Putamen (tissue), 1 donor: ENCODE measurements at regions not wholly inside any gene's neighbourhood (a gene's known extent, or its start where the extent isn't known, plus 50 kb on each side); places are given as distances from the start of the nearest gene placed in this dataset.
"Not testable (repeated sequence)": the region's sequence is repeated elsewhere in the genome, so short reads cannot be mapped to it uniquely, and the experiment has no call there.

Experiments used
- DNase-seq: peaks from one replicate; pipeline ENCODE4 v3.0.0-alpha.2; 2016; ENCODE audit warnings: low spot score

DNA sequence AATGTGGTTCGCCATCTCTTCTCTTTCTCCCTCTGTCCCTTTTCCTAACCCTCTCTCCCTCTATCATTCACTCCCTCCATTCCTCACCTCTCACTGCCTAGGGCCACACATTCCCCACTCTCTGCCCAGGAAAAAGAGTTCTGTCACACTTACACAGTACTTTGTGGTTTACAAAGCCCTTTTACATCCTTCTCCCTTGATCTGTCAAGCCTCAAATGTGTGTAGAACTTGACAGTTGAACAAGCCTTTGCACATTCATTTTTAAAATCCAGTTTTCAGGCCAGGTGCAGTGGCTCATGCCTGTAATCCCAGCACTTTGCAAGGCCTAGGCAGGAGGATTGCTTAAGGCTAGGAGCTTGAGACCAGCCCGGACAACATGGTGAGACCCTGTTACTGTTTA, 156.3 kb downstream of the VSIG4 start:
- DNase-seq: no peak

- DNase-seq: no peak
Observed at GRCh38 chrX:65879977-65880799, 159.7 kb downstream of the VSIG4 start.

DNA sequence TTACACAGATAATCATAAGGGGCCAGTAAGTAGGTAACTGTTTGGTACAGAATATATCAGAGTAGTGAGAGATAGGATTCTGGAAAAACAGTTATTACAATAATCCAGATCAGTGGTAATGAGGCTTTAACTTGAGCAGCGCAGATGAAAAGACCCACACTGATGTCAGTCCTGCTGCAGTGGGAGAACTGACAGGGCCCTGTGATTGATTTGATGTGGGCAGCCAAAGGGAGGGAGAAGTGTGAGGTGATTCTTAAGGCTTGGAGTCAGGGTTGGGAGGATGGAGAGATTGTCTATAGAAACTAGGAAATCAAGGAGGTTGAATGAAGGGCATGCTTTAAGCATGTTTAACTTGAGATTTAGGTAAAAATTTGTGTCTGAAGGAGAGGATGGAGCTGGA, 161.4 kb downstream of the VSIG4 start:
- DNase-seq: no peak

- no peak for DNase-seq
Observed at GRCh38 chrX:65877953-65878352, 161.9 kb downstream of the VSIG4 start.

- DNase-seq: not testable (repeated sequence)
Observed at GRCh38 chrX:65875614-65876013, 164.3 kb downstream of the VSIG4 start.

DNA sequence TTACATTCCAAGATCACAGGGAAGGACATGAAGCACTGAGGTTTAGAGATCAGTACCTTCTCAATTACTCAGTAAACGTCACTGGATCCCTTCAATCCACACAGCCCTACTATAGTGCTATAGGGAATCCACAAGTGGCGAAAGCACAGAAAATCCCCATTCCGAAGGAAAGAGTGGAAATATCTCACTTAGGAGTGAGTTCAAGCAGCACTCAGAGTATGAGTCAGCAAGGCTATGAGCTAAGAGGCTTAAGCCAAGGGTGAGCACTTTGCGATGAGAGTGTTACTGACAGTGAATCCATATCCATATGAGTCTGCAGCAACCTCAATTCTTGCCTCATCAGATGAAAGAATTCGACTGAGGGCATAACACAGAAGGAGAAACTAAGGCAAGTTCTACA, 165.1 kb downstream of the VSIG4 start:
- no peak for DNase-seq

DNA sequence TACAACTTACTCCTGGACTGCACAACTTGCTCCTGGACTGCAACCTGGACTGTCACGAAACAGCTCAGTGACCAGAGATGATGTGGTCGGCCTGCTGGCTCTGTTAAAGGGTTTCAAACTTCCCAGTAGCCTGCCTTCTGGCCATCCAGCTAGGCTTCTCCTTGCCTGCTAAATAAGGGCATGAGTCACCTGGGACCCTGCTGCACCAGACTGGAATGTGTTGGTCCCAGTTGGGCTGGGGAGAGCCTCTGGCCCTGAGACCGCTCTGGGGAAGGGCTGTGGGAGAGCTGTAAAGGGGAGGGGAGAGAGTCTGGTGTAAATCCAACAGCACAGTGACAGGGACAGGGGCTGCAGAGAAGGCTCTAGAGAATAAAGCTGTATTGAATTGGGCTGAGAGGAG, 165.8 kb downstream of the VSIG4 start:
- no peak for DNase-seq

GRCh38 chrX:65873385-65873784, 166.5 kb downstream of the VSIG4 start:
- no peak for DNase-seq

DNA sequence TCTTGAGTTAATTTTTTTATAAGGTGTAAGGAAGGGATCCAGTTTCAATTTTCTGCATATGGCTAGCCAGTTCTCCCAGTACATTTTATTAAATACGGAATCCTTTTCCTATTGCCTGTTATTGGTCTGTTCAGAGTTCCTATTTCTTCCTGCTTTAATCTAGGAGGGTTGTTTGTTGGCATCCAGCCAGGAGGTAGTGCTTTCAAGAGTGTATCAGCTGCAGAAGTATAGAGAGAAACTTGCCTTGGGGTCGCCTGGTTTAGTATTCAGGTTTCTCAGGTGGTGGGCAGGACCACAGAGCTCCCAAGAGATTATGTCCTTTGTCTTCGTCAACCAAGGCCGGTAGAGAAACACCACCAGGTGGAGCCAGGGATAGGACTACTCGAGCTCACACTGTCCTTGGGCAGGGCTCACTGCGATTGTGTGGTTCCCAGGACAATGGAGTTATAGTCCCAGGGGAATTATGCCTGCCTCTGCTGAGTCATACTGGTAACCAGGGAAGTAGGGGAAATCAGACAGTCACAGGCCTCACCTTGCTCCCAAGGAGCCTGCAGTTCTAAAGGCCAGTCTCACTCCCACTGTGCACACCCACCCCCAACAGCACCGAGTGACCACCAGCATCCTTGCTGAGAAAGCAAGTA, 168.1 kb downstream of the VSIG4 start:
- DNase-seq: no peak

DNA sequence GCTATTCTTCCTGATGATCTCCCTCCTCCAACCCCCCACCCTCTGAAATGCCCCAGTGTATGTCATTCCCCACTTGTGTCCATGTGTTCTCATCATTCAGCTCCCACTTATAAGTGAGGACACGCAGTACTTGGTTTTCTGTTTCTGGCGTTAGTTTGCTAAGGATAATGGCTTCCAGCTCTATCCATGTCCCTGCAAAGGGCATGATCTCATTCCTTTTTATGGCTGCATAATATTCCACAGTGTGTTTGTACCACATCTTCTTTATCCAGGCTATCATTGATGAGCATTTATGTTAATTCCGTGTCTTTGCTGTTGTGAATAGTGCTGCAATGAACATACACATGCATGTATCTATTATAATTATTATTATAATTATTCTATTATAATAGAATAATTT, 169.3 kb downstream of the VSIG4 start:
- DNase-seq: not testable (repeated sequence)

DNA sequence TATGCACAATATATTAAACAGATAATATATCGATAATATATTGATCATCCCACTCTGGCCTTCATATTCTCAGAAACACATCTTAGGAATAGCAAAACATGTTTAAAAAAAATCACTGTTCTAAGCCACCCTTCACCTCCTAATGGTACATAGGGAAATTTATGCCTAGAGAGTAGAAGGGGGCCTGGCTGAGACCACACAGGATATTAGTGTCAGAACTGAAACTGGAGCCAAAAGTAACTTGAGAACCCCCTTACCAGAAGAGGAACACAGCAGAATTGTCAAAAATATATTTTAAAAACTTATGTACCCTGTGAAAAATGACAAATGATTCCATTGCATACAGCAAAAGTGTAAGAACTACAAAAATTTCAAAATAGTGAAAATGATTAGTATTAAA, 173.1 kb downstream of the VSIG4 start:
- no peak for DNase-seq

DNA sequence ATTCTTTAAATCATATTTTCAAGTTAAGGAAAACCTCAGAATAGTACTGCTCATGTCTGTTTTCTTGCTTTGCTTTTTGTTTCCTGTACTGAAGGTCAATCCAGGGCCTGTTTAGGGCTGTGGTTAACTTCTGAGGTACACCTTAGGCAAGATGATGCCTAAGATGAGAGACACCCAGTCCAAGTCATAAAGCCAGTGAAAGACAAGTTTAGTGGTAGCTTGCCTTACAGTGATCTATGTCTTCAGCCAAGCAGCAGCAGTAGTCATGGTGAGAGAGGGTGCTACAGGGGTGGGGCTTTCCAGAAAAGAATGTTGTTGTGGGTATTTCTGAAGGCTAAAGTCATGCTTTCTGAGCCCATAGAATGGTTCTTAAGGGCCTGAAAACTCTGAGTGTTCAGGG, 173.7 kb downstream of the VSIG4 start:
- DNase-seq: no peak

DNA sequence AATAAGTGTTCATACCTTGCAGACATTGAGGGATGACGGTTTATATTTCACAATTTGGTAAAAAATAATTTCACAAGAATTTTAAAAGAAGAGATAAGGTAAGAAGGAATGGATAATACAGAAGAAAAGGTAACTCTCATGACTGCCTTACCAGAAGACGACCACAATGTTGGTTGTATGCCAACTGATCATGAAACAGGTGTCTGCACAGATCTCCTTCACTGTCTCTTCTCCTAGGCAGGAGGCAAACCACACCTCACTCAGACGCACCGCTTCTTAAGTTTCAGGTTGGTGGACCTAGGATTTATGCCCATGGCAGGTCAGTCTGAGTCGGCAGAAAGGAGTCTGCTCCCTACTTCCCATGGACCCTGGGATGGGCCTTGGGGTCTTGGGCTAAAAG, 177.2 kb downstream of the VSIG4 start:
- DNase-seq: no peak

DNA sequence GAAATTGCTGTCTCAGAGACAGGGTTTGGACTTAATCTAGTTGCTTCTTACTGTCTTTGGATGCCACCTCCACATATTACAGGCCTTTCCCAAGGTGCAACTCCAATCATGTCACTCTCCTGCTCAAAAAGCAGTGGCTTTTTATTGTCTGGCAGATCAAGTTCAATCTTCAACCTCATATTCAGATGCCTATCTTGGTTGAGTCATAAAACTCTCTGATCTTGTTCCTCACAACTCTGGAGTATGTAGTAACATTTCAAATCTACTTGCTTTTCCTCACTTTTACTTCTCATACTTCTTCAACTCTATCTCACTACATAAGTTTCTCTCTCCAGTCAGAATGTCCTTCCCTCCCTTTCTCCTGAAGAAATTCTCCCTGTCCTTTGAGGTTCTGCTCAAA, 180.6 kb downstream of the VSIG4 start:
- DNase-seq: no peak

- not testable (repeated sequence) for DNase-seq
Observed at GRCh38 chrX:65854437-65854836, 185.4 kb downstream of the VSIG4 start.

DNA sequence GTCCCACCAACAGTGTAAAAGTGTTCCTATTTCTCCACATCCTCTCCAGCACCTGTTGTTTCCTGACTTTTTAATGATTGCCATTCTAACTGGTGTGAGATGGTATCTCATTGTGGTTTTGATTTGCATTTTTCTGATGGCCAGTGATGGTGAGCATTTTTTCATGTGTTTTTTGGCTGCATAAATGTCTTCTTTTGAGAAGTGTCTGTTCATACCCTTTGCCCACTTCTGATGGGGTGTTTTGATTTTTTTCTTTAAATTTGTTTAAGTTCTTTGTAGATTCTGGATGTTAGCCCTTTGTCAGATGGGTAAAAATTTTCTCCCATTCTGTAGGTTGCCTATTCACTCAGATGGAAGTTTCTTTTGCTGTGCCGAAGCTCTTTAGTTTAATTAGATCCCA, 183.9 kb downstream of the MSN start:
- DNase-seq: not testable (repeated sequence)

DNA sequence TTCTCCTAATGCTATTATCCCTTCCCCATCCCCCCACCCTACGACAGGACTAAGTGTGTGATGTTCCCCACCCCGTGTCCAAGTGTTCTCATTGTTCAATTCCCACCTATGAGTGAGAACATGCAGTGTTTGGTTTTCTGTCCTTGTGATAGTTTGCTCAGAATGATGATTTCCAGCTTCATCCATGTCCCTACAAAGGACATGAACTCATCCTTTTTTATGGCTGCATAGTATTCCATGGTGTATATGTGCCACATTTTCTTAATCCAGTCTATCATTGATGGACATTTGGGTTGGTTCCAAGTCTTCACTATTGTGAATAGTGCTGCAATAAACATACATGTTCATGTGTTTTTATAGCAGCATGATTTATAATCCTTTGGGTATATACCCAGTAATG, 183.4 kb downstream of the MSN start:
- DNase-seq: not testable (repeated sequence)

DNA sequence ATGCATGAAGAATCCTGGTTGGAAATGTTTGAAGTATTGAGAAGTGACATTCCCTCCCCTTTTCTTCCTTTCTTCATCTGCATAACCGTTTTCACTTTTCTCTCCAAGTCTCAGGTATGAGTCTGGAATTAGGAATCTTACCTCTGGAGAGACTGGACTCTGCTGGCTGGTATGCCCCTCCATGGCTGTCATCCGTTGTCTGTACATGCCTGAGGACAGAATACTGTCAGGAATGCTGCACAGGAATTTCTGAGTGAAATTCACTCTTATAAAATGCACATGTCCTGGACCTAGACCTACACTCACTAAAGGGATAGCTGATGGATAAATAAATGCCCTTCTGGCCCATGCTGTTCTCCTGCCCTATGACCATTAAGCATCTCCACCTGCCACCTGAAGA, 179.5 kb downstream of the MSN start:
- no peak for DNase-seq

- DNase-seq: no peak
Observed at GRCh38 chrX:65841263-65841662, 173.8 kb downstream of the MSN start.

GRCh38 chrX:65838674-65839073, 171.2 kb downstream of the MSN start:
- DNase-seq: no peak

- DNase-seq: no peak
Observed at GRCh38 chrX:65837875-65838549, 170.6 kb downstream of the MSN start.

DNA sequence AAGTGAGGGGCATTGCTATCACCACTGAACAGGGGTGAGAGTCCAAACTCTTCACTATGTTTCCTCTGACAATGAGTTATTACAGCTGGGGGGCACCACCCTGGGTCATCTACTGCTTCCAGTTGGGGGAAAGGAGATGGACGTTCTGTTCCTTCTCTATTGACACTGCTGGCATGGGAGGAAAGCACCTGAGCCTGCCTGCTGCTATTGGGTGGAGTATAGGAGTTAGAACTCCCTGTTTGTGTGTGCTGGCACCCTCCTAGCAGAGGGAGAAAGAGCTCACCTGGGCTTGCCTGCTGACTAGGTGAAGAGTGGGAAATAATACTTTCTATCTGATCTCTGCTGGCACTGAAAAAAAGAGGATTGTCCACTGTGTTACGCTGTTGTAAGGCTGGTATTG, 163.8 kb downstream of the MSN start:
- DNase-seq: no peak

DNA sequence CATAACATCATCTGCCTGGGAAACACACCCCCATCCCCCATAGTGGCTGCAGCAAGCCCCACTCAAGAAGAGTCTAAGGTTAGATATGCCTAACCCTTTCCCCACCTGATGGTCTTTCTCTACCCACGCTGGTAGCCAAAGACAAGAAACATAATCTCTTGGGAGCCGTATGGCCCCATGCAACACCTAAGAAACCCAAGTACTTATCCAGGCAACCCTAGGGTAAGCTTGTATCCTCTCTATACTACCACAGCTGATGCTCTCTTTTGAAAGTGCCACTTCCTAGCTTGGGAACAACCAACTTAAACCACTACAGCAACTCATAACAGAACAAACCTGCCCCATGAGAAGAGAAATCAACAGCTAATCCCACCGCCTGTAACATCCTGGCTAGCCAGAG, 161.1 kb downstream of the MSN start:
- no peak for DNase-seq
